Prostate gland (tissue), 2 donors: ENCODE measurements at regions not wholly inside any gene's neighbourhood (a gene's known extent, or its start where the extent isn't known, plus 50 kb on each side); places are given as distances from the start of the nearest gene placed in this dataset.

ENCODE experiments used
- CTCF ChIP-seq, 4 experiments: fragments of 200-600 bp in 2 of 4; fragments of 450-650 bp in 2 of 4; sonication (generic) in 2 of 4; IDR thresholded peaks; 1 replicate in 3 of 4; 2 replicates in 1 of 4; pipeline ENCODE4 v1.5.1; 2016 to 2019; ENCODE audit warnings: antibody characterized with exemption in 4 of 4, mild to moderate bottlenecking in 2 of 4, moderate library complexity in 2 of 4
- POLR2AphosphoS5 ChIP-seq: sonication (generic); formaldehyde crosslinking; IDR thresholded peaks from one replicate; pipeline ENCODE4 v1.6.1; 2017; ENCODE audit warnings: antibody characterized with exemption

GRCh38 chr1:47703156-47703825, 265.4 kb downstream of the FOXD2 start:
- TF ChIP-seq CTCF (IDR thresholded peaks at IDR 0.05) (no peak), POLR2AphosphoS5 (peak; percentile 50)
